Neuronal stem cell (in vitro differentiated cells): ENCODE measurements at regions not wholly inside any gene's neighbourhood (a gene's known extent, or its start where the extent isn't known, plus 50 kb on each side); places are given as distances from the start of the nearest gene placed in this dataset.

Experiments
- DNase-seq: peaks from one replicate; pipeline ENCODE4 v3.0.0-alpha.2; 2013; ENCODE audit warnings: low spot score
- H2AFZ ChIP-seq: one replicate; pipeline ENCODE4 v1.6.1; 2013; ENCODE audit warnings: mild to moderate bottlenecking, low read length, inconsistent platforms
- H2AK5ac ChIP-seq: 2 replicates; pipeline ENCODE4 v1.6.1; 2013; ENCODE audit warnings: low read depth, mild to moderate bottlenecking, inconsistent platforms, low read length, moderate library complexity, mixed read lengths
- H2BK120ac ChIP-seq: 2 replicates; pipeline ENCODE4 v1.6.1; 2013; ENCODE audit warnings: low read depth, mild to moderate bottlenecking, inconsistent platforms, low read length, moderate library complexity, mixed read lengths
- H2BK12ac ChIP-seq: one replicate; pipeline ENCODE4 v1.6.1; 2013; ENCODE audit warnings: low read length, inconsistent platforms
- H2BK15ac ChIP-seq: 2 replicates; pipeline ENCODE4 v1.6.1; 2013; ENCODE audit warnings: mild to moderate bottlenecking, low read length, inconsistent platforms, mixed read lengths
- H2BK5ac ChIP-seq: one replicate; pipeline ENCODE4 v1.6.1; 2013; ENCODE audit warnings: inconsistent platforms, mild to moderate bottlenecking, low read length, moderate library complexity
- H3K14ac ChIP-seq: one replicate; pipeline ENCODE4 v1.6.1; 2013; ENCODE audit warnings: low read length, inconsistent platforms
- H3K18ac ChIP-seq: 2 replicates; pipeline ENCODE4 v1.6.1; 2013; ENCODE audit warnings: low read length, inconsistent platforms
- H3K23ac ChIP-seq: 2 replicates; pipeline ENCODE4 v1.6.1; 2013; ENCODE audit warnings: low read depth, mild to moderate bottlenecking, mixed read lengths, low read length, inconsistent platforms; ENCODE audit not compliant: poor library complexity
- H3K27ac ChIP-seq: replicated peaks from 3 replicates; pipeline ENCODE4 v1.5.1; 2013; ENCODE audit warnings: low read length, inconsistent platforms
- H3K27me3 ChIP-seq, 3 experiments: 2 replicates each; pipeline ENCODE4 v1.6.1; 2013; ENCODE audit warnings: low read length in 3 of 3, mild to moderate bottlenecking in 2 of 3, inconsistent platforms in 1 of 3, low read depth in 1 of 3, mixed read lengths in 1 of 3, moderate library complexity in 1 of 3; ENCODE audit not compliant: control insufficient read depth in 3 of 3, insufficient read depth in 3 of 3
- H3K36me3 ChIP-seq, 2 donors: replicated peaks in 1 of 2; 2 replicates each; pipeline ENCODE4 v1.6.1; 2013; ENCODE audit warnings: low read length in 2 of 2; ENCODE audit not compliant: control insufficient read depth in 2 of 2, insufficient read depth in 2 of 2
- H3K4ac ChIP-seq: 2 replicates; pipeline ENCODE4 v1.6.1; 2013; ENCODE audit warnings: inconsistent platforms, mild to moderate bottlenecking, low read length, moderate library complexity
- H3K4me1 ChIP-seq, 2 donors: 1 replicate in 1 of 2; 2 replicates in 1 of 2; pipeline ENCODE4 v1.6.1; 2013; ENCODE audit warnings: low read length in 2 of 2, low read depth in 1 of 2; ENCODE audit not compliant: control insufficient read depth in 2 of 2, insufficient read depth in 1 of 2
- H3K4me2 ChIP-seq: one replicate; pipeline ENCODE4 v1.6.1; 2013; ENCODE audit warnings: mild to moderate bottlenecking, low read length, inconsistent platforms; ENCODE audit not compliant: insufficient read depth, poor library complexity, severe bottlenecking
- H3K4me3 ChIP-seq, 2 donors: 2 replicates each; pipeline ENCODE4 v1.5.1; 2013; ENCODE audit warnings: low read length in 2 of 2, mild to moderate bottlenecking in 2 of 2, inconsistent platforms in 1 of 2, moderate library complexity in 1 of 2
- H3K79me1 ChIP-seq: one replicate; pipeline ENCODE4 v1.6.1; 2013; ENCODE audit warnings: low read depth, mild to moderate bottlenecking, inconsistent platforms, low read length, moderate library complexity
- H3K9ac ChIP-seq: one replicate; pipeline ENCODE4 v1.6.1; 2013; ENCODE audit warnings: mild to moderate bottlenecking, low read depth, low read length, inconsistent platforms; ENCODE audit not compliant: poor library complexity
- H3K9me3 ChIP-seq, 2 donors: replicated peaks in 1 of 2; 2 replicates each; pipeline versions ENCODE3 to v1.6.1; 2013; ENCODE audit warnings: low read length in 2 of 2, mild to moderate bottlenecking in 2 of 2, inconsistent platforms in 1 of 2, low read depth in 1 of 2, mixed read lengths in 1 of 2, moderate library complexity in 1 of 2; ENCODE audit not compliant: control insufficient read depth in 2 of 2, insufficient read depth in 1 of 2
- H4K8ac ChIP-seq: one replicate; pipeline ENCODE4 v1.6.1; 2013; ENCODE audit warnings: low read depth, mild to moderate bottlenecking, inconsistent platforms, low read length, moderate library complexity
- H4K91ac ChIP-seq: one replicate; pipeline ENCODE4 v1.6.1; 2013; ENCODE audit warnings: low read length, low read depth, mild to moderate bottlenecking, inconsistent platforms; ENCODE audit not compliant: poor library complexity
- WGBS, 2 donors: extraction: QIAGEN DNeasy Blood & Tissue Kit; methylation state at CpG; one replicate each; pipeline ENCODE4 v1.1.7; 2013; ENCODE audit warnings: missing lambda C conversion rate in 2 of 2, mixed read lengths in 1 of 2; ENCODE audit not compliant: insufficient read length in 2 of 2, insufficient replicate concordance in 1 of 2; ENCODE audit errors: extremely low coverage in 2 of 2; 5-methylcytosine and 5-hydroxymethylcytosine counted together

DNA sequence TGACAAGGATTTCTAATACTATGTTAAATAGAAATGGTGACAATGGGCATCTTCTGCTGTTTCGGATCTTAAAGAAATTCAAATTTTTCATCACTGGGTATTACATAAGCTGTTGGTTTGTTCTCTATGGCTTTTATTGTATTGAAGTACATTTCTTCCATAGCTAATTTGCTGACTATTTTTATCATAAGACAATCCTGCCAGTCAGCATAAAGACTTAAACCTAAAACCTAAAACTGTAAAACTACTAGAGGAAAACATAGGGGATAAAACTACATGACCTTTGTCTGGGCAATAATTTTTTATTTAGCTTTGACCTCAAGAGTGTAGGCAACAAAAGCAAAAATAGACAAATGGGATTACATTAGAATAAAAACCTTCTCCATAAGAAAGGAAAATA, 1017.4 kb downstream of the SI start:
- no peak overlapping the region for H3K14ac ChIP-seq
- H3K9ac ChIP-seq: no peak overlapping the region
- H2BK12ac ChIP-seq: no peak overlapping the region
- H4K8ac ChIP-seq: no peak overlapping the region
- H2BK5ac ChIP-seq: no peak overlapping the region
- no peak overlapping the region for H2AK5ac ChIP-seq
- H3K27ac ChIP-seq: no peak overlapping the region
- H3K27me3 ChIP-seq: no peaks in the 10 kb centered on the region
- no peaks in the 10 kb centered on the region for H3K9me3 ChIP-seq
- no CpG with 5 or more reads among the region's 1 CpG for WGBS, 2 donors
- no peaks in the 10 kb centered on the region for H3K36me3 ChIP-seq
- DNase-seq: no peak
- no peak overlapping the region for H3K18ac ChIP-seq
- no peak overlapping the region for H2BK120ac ChIP-seq
- no peaks in the 10 kb centered on the region for H3K79me1 ChIP-seq
- H3K4ac ChIP-seq: no peak overlapping the region
- no peak overlapping the region for H3K4me3 ChIP-seq
- H3K4me2 ChIP-seq: no peak overlapping the region
- no peak overlapping the region for H2AFZ ChIP-seq
- no peak overlapping the region for H2BK15ac ChIP-seq
- no peak overlapping the region for H3K23ac ChIP-seq
- no peak overlapping the region for H4K91ac ChIP-seq
- no peaks in the 10 kb centered on the region for H3K4me1 ChIP-seq

DNA sequence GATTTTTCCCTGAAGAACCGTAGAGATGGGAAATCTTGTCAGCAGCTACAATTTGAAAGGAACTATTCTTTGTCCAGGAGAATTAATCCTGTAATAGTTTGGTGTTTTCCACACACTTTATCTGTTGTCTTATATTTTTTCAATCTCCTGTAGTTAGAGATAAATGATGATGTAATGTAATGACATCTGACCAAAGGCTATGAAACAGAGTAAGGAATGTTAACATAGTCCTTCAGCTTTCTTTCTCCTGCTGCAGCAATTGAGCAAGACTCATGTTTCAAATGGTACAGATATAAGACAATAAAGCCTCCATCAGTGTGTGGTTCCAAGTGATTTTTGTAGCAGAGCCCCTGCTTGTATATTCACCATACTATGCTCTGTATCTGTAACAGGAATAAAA, 1028.4 kb downstream of the SI start:
- Histone ChIP-seq H3K4me2 (no peak overlapping the region), H3K9me3 (no peaks in the 10 kb centered on the region), H2BK15ac (no peak overlapping the region), H3K36me3 (no peaks in the 10 kb centered on the region), H4K8ac (no peak overlapping the region), H2BK12ac (no peak overlapping the region), H3K14ac (no peak overlapping the region), H4K91ac (no peak overlapping the region), H2AFZ (no peak overlapping the region), H3K79me1 (no peaks in the 10 kb centered on the region), H3K9ac (no peak overlapping the region), H2BK5ac (no peak overlapping the region), H3K27me3 (no peaks in the 10 kb centered on the region), H3K4ac (no peak overlapping the region), H3K4me3 (no peak overlapping the region), H3K4me1 (no peaks in the 10 kb centered on the region), H2AK5ac (no peak overlapping the region), H3K18ac (no peak overlapping the region), H3K27ac (no peak overlapping the region), H3K23ac (no peak overlapping the region), H2BK120ac (no peak overlapping the region)
- WGBS, 2 donors: no CpG with 5 or more reads among the region's 1 CpG
- no peak for DNase-seq

- Histone ChIP-seq H3K18ac (no peak overlapping the region), H3K4me1 (no peaks in the 10 kb centered on the region), H2AK5ac (no peak overlapping the region), H3K27me3 (no peaks in the 10 kb centered on the region), H3K4me2 (no peak overlapping the region), H2BK15ac (no peak overlapping the region), H3K14ac (no peak overlapping the region), H3K23ac (no peak overlapping the region), H3K79me1 (no peaks in the 10 kb centered on the region), H2AFZ (no peak overlapping the region), H3K27ac (no peak overlapping the region), H3K4ac (no peak overlapping the region), H3K36me3 (no peaks in the 10 kb centered on the region), H3K9me3 (no peaks in the 10 kb centered on the region), H4K91ac (no peak overlapping the region), H2BK12ac (no peak overlapping the region), H2BK5ac (no peak overlapping the region), H2BK120ac (no peak overlapping the region), H3K4me3 (no peak overlapping the region), H4K8ac (no peak overlapping the region), H3K9ac (no peak overlapping the region)
- WGBS, 2 donors: no CpG with 5 or more reads among the region's 4 CpGs
- no peak for DNase-seq
Observed at GRCh38 chr3:164048451-164048850, 1029.8 kb downstream of the SI start.

DNA sequence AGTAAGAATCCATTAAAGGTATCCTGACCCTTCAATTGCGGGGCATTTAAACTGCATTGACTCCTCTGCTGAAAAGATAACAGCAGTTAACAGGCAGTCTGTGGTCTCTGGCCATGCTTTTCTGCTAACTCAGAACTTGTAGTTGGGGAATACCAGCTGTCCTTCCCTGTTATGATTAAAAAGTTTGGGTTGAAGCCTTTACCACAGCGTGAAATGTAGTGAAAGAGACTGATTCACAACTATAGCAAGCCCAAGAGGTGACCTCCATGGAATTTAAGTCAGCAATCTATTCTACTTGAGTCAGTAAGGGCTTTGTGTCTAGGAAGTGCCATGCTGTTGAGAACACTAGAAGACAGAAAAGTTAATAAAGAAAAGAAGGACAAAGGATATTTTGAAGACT, 1037.3 kb downstream of the SI start:
- H2BK15ac ChIP-seq: no peak overlapping the region
- H3K4me2 ChIP-seq: no peak overlapping the region
- H2AK5ac ChIP-seq: no peak overlapping the region
- H2BK120ac ChIP-seq: no peak overlapping the region
- no peaks in the 10 kb centered on the region for H3K27me3 ChIP-seq
- H3K36me3 ChIP-seq: no peaks in the 10 kb centered on the region
- DNase-seq: no peak
- H3K79me1 ChIP-seq: no peaks in the 10 kb centered on the region
- no peak overlapping the region for H3K4ac ChIP-seq
- no peak overlapping the region for H3K4me3 ChIP-seq
- no peak overlapping the region for H3K14ac ChIP-seq
- no peak overlapping the region for H4K91ac ChIP-seq
- no peak overlapping the region for H4K8ac ChIP-seq
- H2BK12ac ChIP-seq: no peak overlapping the region
- H3K9ac ChIP-seq: no peak overlapping the region
- H3K27ac ChIP-seq: no peak overlapping the region
- WGBS, 2 donors: no CpG with 5 or more reads among the region's 2 CpGs
- H3K18ac ChIP-seq: no peak overlapping the region
- H3K4me1 ChIP-seq: no peaks in the 10 kb centered on the region
- H2BK5ac ChIP-seq: no peak overlapping the region
- H2AFZ ChIP-seq: no peak overlapping the region
- H3K23ac ChIP-seq: no peak overlapping the region
- no peaks in the 10 kb centered on the region for H3K9me3 ChIP-seq
